ENCODE measurements at regions not wholly inside any gene's neighbourhood (a gene's known extent, or its start where the extent isn't known, plus 50 kb on each side); places are given as distances from the start of the nearest gene placed in this dataset.

GRCh38 chr10:117780411-117780810 lies 237.9 kb downstream of the EMX2 start:
- H3K27me3 Mint-ChIP-seq: no peaks in the 10 kb centered on the region
- no peak for DNase-seq
- H3K27ac Mint-ChIP-seq: no peak overlapping the region
- H3K9me3 Mint-ChIP-seq: no peaks in the 10 kb centered on the region
- H3K36me3 Mint-ChIP-seq (ENCODE audit: low read depth): no peaks in the 10 kb centered on the region
- no peak overlapping the region for H3K4me3 Mint-ChIP-seq
- H3K4me1 Mint-ChIP-seq (ENCODE audit: low read depth): no peaks in the 10 kb centered on the region

- no peak for DNase-seq
- H3K27ac Mint-ChIP-seq: no peak overlapping the region
- H3K4me3 Mint-ChIP-seq: no peak overlapping the region
- no peaks in the 10 kb centered on the region for H3K36me3 Mint-ChIP-seq (ENCODE audit: low read depth)
- no peaks in the 10 kb centered on the region for H3K4me1 Mint-ChIP-seq (ENCODE audit: low read depth)
- H3K27me3 Mint-ChIP-seq: no peaks in the 10 kb centered on the region
- no peaks in the 10 kb centered on the region for H3K9me3 Mint-ChIP-seq
These were observed 238.8 kb downstream of the EMX2 start for GRCh38 chr10:117781216-117781831.

- Mint-ChIP-seq H3K4me3 (no peak overlapping the region), H3K27me3 (no peaks in the 10 kb centered on the region), H3K9me3 (no peaks in the 10 kb centered on the region), H3K36me3 (ENCODE audit: low read depth) (no peaks in the 10 kb centered on the region), H3K27ac (no peak overlapping the region), H3K4me1 (ENCODE audit: low read depth) (no peaks in the 10 kb centered on the region)
- DNase-seq: no peak
These were observed 239.7 kb downstream of the EMX2 start for GRCh38 chr10:117782276-117782675.

GRCh38 chr10:117783698-117784395 lies 241.3 kb downstream of the EMX2 start:
- no peaks in the 10 kb centered on the region for H3K4me1 Mint-ChIP-seq (ENCODE audit: low read depth)
- peaks cover 3% of the 10 kb centered on the region for H3K27me3 Mint-ChIP-seq
- H3K4me3 Mint-ChIP-seq: no peak overlapping the region
- H3K36me3 Mint-ChIP-seq (ENCODE audit: low read depth): no peaks in the 10 kb centered on the region
- H3K27ac Mint-ChIP-seq: no peak overlapping the region
- DNase-seq: no peak
- no peaks in the 10 kb centered on the region for H3K9me3 Mint-ChIP-seq

- Mint-ChIP-seq H3K27ac (no peak overlapping the region), H3K36me3 (ENCODE audit: low read depth) (no peaks in the 10 kb centered on the region), H3K9me3 (no peaks in the 10 kb centered on the region), H3K4me3 (no peak overlapping the region), H3K27me3 (peaks cover 5% of the 10 kb centered on the region), H3K4me1 (ENCODE audit: low read depth) (no peaks in the 10 kb centered on the region)
- DNase-seq: no peak
These were observed 242.2 kb downstream of the EMX2 start for GRCh38 chr10:117784776-117785175.

- no peaks in the 10 kb centered on the region for H3K9me3 Mint-ChIP-seq
- no peak for DNase-seq
- no peak overlapping the region for H3K27ac Mint-ChIP-seq
- H3K27me3 Mint-ChIP-seq: peaks cover 5% of the 10 kb centered on the region
- H3K4me3 Mint-ChIP-seq: no peak overlapping the region
- H3K4me1 Mint-ChIP-seq (ENCODE audit: low read depth): no peaks in the 10 kb centered on the region
- H3K36me3 Mint-ChIP-seq (ENCODE audit: low read depth): no peaks in the 10 kb centered on the region
These were observed 246.4 kb downstream of the EMX2 start for GRCh38 chr10:117788911-117789310.

- Mint-ChIP-seq H3K4me3 (no peak overlapping the region), H3K36me3 (ENCODE audit: low read depth) (no peaks in the 10 kb centered on the region), H3K27ac (no peak overlapping the region), H3K4me1 (ENCODE audit: low read depth) (no peaks in the 10 kb centered on the region), H3K27me3 (peaks cover 5% of the 10 kb centered on the region), H3K9me3 (no peaks in the 10 kb centered on the region)
- no peak for DNase-seq
These were observed 247.6 kb downstream of the EMX2 start for GRCh38 chr10:117790179-117790578.

GRCh38 chr10:117790621-117791020 lies 248.1 kb downstream of the EMX2 start:
- Mint-ChIP-seq H3K27me3 (peaks cover 5% of the 10 kb centered on the region), H3K27ac (no peak overlapping the region), H3K36me3 (ENCODE audit: low read depth) (no peaks in the 10 kb centered on the region), H3K9me3 (no peaks in the 10 kb centered on the region), H3K4me1 (ENCODE audit: low read depth) (no peaks in the 10 kb centered on the region), H3K4me3 (no peak overlapping the region)
- no peak for DNase-seq

GRCh38 chr10:117792214-117792613 lies 249.7 kb downstream of the EMX2 start:
- Mint-ChIP-seq H3K9me3 (no peaks in the 10 kb centered on the region), H3K27ac (no peak overlapping the region)

GRCh38 chr10:117796130-117796745 lies 250.5 kb downstream of the RAB11FIP2 start:
- no peak overlapping the region for H3K4me3 Mint-ChIP-seq
- H3K4me1 Mint-ChIP-seq (ENCODE audit: low read depth): no peaks in the 10 kb centered on the region
- no peak overlapping the region for H3K27ac Mint-ChIP-seq
- DNase-seq: no peak
- H3K27me3 Mint-ChIP-seq: no peaks in the 10 kb centered on the region
- no peaks in the 10 kb centered on the region for H3K36me3 Mint-ChIP-seq (ENCODE audit: low read depth)
- no peaks in the 10 kb centered on the region for H3K9me3 Mint-ChIP-seq

More at GRCh38 chr10:117792214-117792613, 249.7 kb downstream of the EMX2 start:
- H3K4me1 Mint-ChIP-seq (ENCODE audit: low read depth): no peaks in the 10 kb centered on the region
- DNase-seq: no peak
- no peak overlapping the region for H3K4me3 Mint-ChIP-seq
- no peaks in the 10 kb centered on the region for H3K36me3 Mint-ChIP-seq (ENCODE audit: low read depth)
- H3K27me3 Mint-ChIP-seq: peaks cover 5% of the 10 kb centered on the region

- Mint-ChIP-seq H3K4me3 (no peak overlapping the region), H3K4me1 (ENCODE audit: low read depth) (no peaks in the 10 kb centered on the region), H3K36me3 (ENCODE audit: low read depth) (no peaks in the 10 kb centered on the region), H3K9me3 (no peaks in the 10 kb centered on the region), H3K27ac (no peak overlapping the region), H3K27me3 (peaks cover 4% of the 10 kb centered on the region)
- DNase-seq: no peak
These were observed 249.4 kb downstream of the RAB11FIP2 start for GRCh38 chr10:117797296-117797695.

GRCh38 chr10:117801691-117802090 lies 245.1 kb downstream of the RAB11FIP2 start:
- no peak overlapping the region for H3K4me3 Mint-ChIP-seq
- H3K27me3 Mint-ChIP-seq: peaks cover 14% of the 10 kb centered on the region
- DNase-seq: no peak
- H3K27ac Mint-ChIP-seq: no peak overlapping the region
- no peaks in the 10 kb centered on the region for H3K36me3 Mint-ChIP-seq (ENCODE audit: low read depth)
- H3K4me1 Mint-ChIP-seq (ENCODE audit: low read depth): no peaks in the 10 kb centered on the region
- H3K9me3 Mint-ChIP-seq: no peaks in the 10 kb centered on the region

- H3K27me3 Mint-ChIP-seq: peaks cover 14% of the 10 kb centered on the region
- no peak overlapping the region for H3K4me3 Mint-ChIP-seq
- DNase-seq: no peak
- H3K9me3 Mint-ChIP-seq: peaks cover 4% of the 10 kb centered on the region
- no peaks in the 10 kb centered on the region for H3K4me1 Mint-ChIP-seq (ENCODE audit: low read depth)
- H3K36me3 Mint-ChIP-seq (ENCODE audit: low read depth): no peaks in the 10 kb centered on the region
- no peak overlapping the region for H3K27ac Mint-ChIP-seq
These were observed 242.2 kb downstream of the RAB11FIP2 start for GRCh38 chr10:117804470-117805011.

GRCh38 chr10:117805139-117805538 lies 241.6 kb downstream of the RAB11FIP2 start:
- no peak for DNase-seq
- no peak overlapping the region for H3K4me3 Mint-ChIP-seq
- no peaks in the 10 kb centered on the region for H3K36me3 Mint-ChIP-seq (ENCODE audit: low read depth)

GRCh38 chr10:117807441-117807840 lies 239.3 kb downstream of the RAB11FIP2 start:
- Mint-ChIP-seq H3K36me3 (ENCODE audit: low read depth) (no peaks in the 10 kb centered on the region), H3K4me1 (ENCODE audit: low read depth) (no peaks in the 10 kb centered on the region)

More at GRCh38 chr10:117805139-117805538, 241.6 kb downstream of the RAB11FIP2 start:
- Mint-ChIP-seq H3K4me1 (ENCODE audit: low read depth) (no peaks in the 10 kb centered on the region), H3K27me3 (peaks cover 14% of the 10 kb centered on the region), H3K27ac (no peak overlapping the region), H3K9me3 (peaks cover 9% of the 10 kb centered on the region)

More at GRCh38 chr10:117807441-117807840, 239.3 kb downstream of the RAB11FIP2 start:
- no peak for DNase-seq
- Mint-ChIP-seq H3K27me3 (peaks cover 10% of the 10 kb centered on the region), H3K27ac (no peak overlapping the region), H3K9me3 (peaks cover 15% of the 10 kb centered on the region), H3K4me3 (no peak overlapping the region)

Measured in activated T-cell treated with anti-CD3 and anti-CD28 coated beads, Interleukin-2, amount 50 U/mL, for 24 hours (primary cell).